ENCODE measurements at regions not wholly inside any gene's neighbourhood (a gene's known extent, or its start where the extent isn't known, plus 50 kb on each side); places are given as distances from the start of the nearest gene placed in this dataset.

DNA sequence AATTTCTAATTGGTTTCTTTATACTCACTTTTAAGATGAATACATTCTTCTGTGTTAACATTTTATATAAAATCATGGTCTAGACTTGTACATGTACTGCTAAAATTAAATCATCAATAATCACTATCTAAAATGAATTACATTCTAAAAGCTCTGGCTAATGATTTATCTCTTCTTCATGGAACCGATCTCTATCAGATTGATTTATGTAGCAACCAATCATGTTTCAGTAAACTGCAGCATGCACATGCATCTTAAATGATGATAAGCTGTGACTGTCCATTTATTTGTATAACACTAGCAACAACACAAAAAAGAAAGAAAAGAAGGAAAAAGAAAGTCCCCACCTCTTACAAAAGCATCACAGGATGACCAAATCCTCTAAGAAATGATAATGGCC, 669.2 kb downstream of the NR2F1-AS1 start:
- WGBS, 2 donors = 62 to 83% methylated on average over 1 of the region's 1 CpG
- TF ChIP-seq, protein P1, sequence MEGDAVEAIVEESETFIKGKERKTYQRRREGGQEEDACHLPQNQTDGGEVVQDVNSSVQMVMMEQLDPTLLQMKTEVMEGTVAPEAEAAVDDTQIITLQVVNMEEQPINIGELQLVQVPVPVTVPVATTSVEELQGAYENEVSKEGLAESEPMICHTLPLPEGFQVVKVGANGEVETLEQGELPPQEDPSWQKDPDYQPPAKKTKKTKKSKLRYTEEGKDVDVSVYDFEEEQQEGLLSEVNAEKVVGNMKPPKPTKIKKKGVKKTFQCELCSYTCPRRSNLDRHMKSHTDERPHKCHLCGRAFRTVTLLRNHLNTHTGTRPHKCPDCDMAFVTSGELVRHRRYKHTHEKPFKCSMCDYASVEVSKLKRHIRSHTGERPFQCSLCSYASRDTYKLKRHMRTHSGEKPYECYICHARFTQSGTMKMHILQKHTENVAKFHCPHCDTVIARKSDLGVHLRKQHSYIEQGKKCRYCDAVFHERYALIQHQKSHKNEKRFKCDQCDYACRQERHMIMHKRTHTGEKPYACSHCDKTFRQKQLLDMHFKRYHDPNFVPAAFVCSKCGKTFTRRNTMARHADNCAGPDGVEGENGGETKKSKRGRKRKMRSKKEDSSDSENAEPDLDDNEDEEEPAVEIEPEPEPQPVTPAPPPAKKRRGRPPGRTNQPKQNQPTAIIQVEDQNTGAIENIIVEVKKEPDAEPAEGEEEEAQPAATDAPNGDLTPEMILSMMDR (IDR thresholded peaks at IDR 0.05) = no peak
- no peak for TF ChIP-seq POLR2A (IDR thresholded peaks at IDR 0.05)

DNA sequence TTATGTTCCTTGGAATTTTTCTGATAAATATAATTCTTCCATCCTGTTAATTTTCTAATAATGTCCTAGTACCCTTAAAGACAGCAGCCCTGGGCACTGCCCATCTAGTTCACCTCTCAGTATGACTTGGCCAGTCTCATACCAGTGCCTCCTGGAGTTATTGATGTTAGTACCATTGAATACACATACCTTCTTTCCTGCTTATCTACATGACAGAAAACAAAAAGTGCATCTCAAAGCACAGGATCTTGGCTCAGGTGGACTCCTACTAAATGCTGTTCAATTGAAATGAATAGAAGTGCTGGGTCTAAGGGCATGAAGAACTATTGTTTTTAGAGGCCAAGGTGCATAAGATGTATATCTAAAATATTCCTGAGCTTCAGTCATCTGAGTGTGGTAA, 669.7 kb downstream of the NR2F1-AS1 start:
- no peaks in the 10 kb centered on the region for H3K9me3 ChIP-seq
- H3K4me3 ChIP-seq = no peak overlapping the region
- no peak overlapping the region for H3K27ac ChIP-seq
- H3K4me1 ChIP-seq = peaks cover 0 to 12% (median 0%) of the 10 kb centered on the region in 3 donors
- H3K36me3 ChIP-seq = no peaks in the 10 kb centered on the region
- no peaks in the 10 kb centered on the region for H3K27me3 ChIP-seq
- TF ChIP-seq POLR2A (IDR thresholded peaks at IDR 0.05) = no peak
- TF ChIP-seq, protein P1 (IDR thresholded peaks at IDR 0.05) = no peak
- no peak for DNase-seq
- intact Hi-C loops (cut with DNase I) = no loop called here

More for the DNA sequence above, 669.2 kb downstream of the NR2F1-AS1 start:
- intact Hi-C loops (cut with DNase I) = no loop called here
- H3K4me3 ChIP-seq = no peak overlapping the region
- H3K36me3 ChIP-seq = no peaks in the 10 kb centered on the region
- DNase-seq = no peak
- H3K27me3 ChIP-seq = no peaks in the 10 kb centered on the region
- peaks cover 0 to 12% (median 0%) of the 10 kb centered on the region in 3 donors for H3K4me1 ChIP-seq
- no peaks in the 10 kb centered on the region for H3K9me3 ChIP-seq
- H3K27ac ChIP-seq = no peak overlapping the region

- Histone ChIP-seq H3K4me1 (peaks cover 0 to 12% (median 0%) of the 10 kb centered on the region in 3 donors), H3K9me3 (no peaks in the 10 kb centered on the region), H3K27me3 (no peaks in the 10 kb centered on the region), H3K4me3 (no peak overlapping the region), H3K27ac (no peak overlapping the region), H3K36me3 (no peaks in the 10 kb centered on the region)
- no peak for TF ChIP-seq POLR2A (IDR thresholded peaks at IDR 0.05)
- TF ChIP-seq, protein P1 (IDR thresholded peaks at IDR 0.05) = peak in 1 of 6 experiments; percentile 16
- no peak for DNase-seq
- intact Hi-C loops (cut with DNase I) = no loop called here
- 50% methylated on average over 5 to 6 of the region's 6 CpGs for WGBS, 2 donors
Observed at GRCh38 chr5:92909602-92909962, 671.4 kb downstream of the NR2F1-AS1 start.

- no peaks in the 10 kb centered on the region for H3K36me3 ChIP-seq
- no peaks in the 10 kb centered on the region for H3K9me3 ChIP-seq
- H3K27me3 ChIP-seq = no peaks in the 10 kb centered on the region
- no peak for TF ChIP-seq POLR2A (IDR thresholded peaks at IDR 0.05)
- TF ChIP-seq, protein P1 (IDR thresholded peaks at IDR 0.05) = no peak
- H3K4me3 ChIP-seq = no peak overlapping the region
- peaks cover 0 to 12% (median 0%) of the 10 kb centered on the region in 3 donors for H3K4me1 ChIP-seq
- intact Hi-C loops (cut with DNase I) = no loop called here
- DNase-seq = no peak
- no peak overlapping the region for H3K27ac ChIP-seq
- WGBS, 2 donors = 71 to 73% methylated on average over 1 of the region's 1 CpG
Observed at GRCh38 chr5:92908952-92909601, 671.9 kb downstream of the NR2F1-AS1 start.

- TF ChIP-seq POLR2A (IDR thresholded peaks at IDR 0.05) = no peak
- TF ChIP-seq, protein P1 (IDR thresholded peaks at IDR 0.05) = no peak
- intact Hi-C loops (cut with DNase I) = no loop called here
- no peak overlapping the region for H3K27ac ChIP-seq
- no peaks in the 10 kb centered on the region for H3K27me3 ChIP-seq
- no peak for DNase-seq
- no peaks in the 10 kb centered on the region for H3K36me3 ChIP-seq
- peaks cover 0 to 12% (median 0%) of the 10 kb centered on the region in 3 donors for H3K4me1 ChIP-seq
- WGBS, 2 donors = 43 to 51% methylated on average over 2 of the region's 2 CpGs
- no peak overlapping the region for H3K4me3 ChIP-seq
- H3K9me3 ChIP-seq = no peaks in the 10 kb centered on the region
Observed at GRCh38 chr5:92907938-92908606, 672.9 kb downstream of the NR2F1-AS1 start.
